ENCODE measurements at regions not wholly inside any gene's neighbourhood (a gene's known extent, or its start where the extent isn't known, plus 50 kb on each side); places are given as distances from the start of the nearest gene placed in this dataset.

- Histone ChIP-seq H3K27me3 (ENCODE audit: insufficient read depth, low read length) (no peaks in the 10 kb centered on the region), H4K8ac (ENCODE audit: low read depth, low read length) (no peak overlapping the region), H2BK120ac (ENCODE audit: insufficient read depth, low read length, poor library complexity) (no peak overlapping the region), H2AK5ac (ENCODE audit: low read length) (no peak overlapping the region), H3K9ac (ENCODE audit: low read length) (no peak overlapping the region), H2AFZ (ENCODE audit: insufficient read depth, low read length, poor library complexity) (no peak overlapping the region), H3K14ac (ENCODE audit: low read length) (no peak overlapping the region), H3K18ac (ENCODE audit: low read length) (no peak overlapping the region), H2BK12ac (ENCODE audit: low read length) (no peak overlapping the region), H2BK5ac (ENCODE audit: low read depth, low read length, poor library complexity) (no peak overlapping the region), H3K27ac (ENCODE audit: low read depth, low read length) (no peak overlapping the region), H3K4me2 (ENCODE audit: low read length) (no peak overlapping the region), H3K4me3 (ENCODE audit: low read depth, low read length) (no peak overlapping the region), H4K12ac (ENCODE audit: low read depth, low read length) (no peak overlapping the region), H3K36me3 (ENCODE audit: control insufficient read depth in 1 of 2, insufficient read depth in 2 of 2, low read length in 2 of 2) (no peaks in the 10 kb centered on the region), H3K79me1 (ENCODE audit: low read length) (no peaks in the 10 kb centered on the region), H4K91ac (ENCODE audit: low read depth, low read length) (no peak overlapping the region), H3K4ac (ENCODE audit: low read depth, low read length) (no peak overlapping the region), H3K4me1 (ENCODE audit: control insufficient read depth in 1 of 2, insufficient read depth in 2 of 2, low read length in 2 of 2) (no peaks in the 10 kb centered on the region), H3K9me3 (ENCODE audit: insufficient read depth, low read depth, low read length) (peaks cover 2% of the 10 kb centered on the region), H3K23ac (ENCODE audit: low read length) (no peak overlapping the region), H3K79me2 (ENCODE audit: control insufficient read depth, insufficient read depth, low read length, poor library complexity) (no peaks in the 10 kb centered on the region)
- no CpG with 5 or more reads among the region's 4 CpGs for WGBS (ENCODE audit: extremely low coverage, insufficient coverage, insufficient read length)
- DNase-seq: no peak
Measured at GRCh38 chr11:44376423-44376822, 66.5 kb upstream of the ALX4 start.

- Histone ChIP-seq H3K23ac (ENCODE audit: low read length) (no peak overlapping the region), H3K4me1 (ENCODE audit: control insufficient read depth in 1 of 2, insufficient read depth in 2 of 2, low read length in 2 of 2) (no peaks in the 10 kb centered on the region), H3K9me3 (ENCODE audit: insufficient read depth, low read depth, low read length) (peaks cover 2% of the 10 kb centered on the region), H3K9ac (ENCODE audit: low read length) (no peak overlapping the region), H3K4ac (ENCODE audit: low read depth, low read length) (no peak overlapping the region), H2BK12ac (ENCODE audit: low read length) (no peak overlapping the region), H4K8ac (ENCODE audit: low read depth, low read length) (no peak overlapping the region), H3K79me1 (ENCODE audit: low read length) (no peaks in the 10 kb centered on the region), H3K14ac (ENCODE audit: low read length) (no peak overlapping the region), H3K36me3 (ENCODE audit: control insufficient read depth in 1 of 2, insufficient read depth in 2 of 2, low read length in 2 of 2) (no peaks in the 10 kb centered on the region), H3K79me2 (ENCODE audit: control insufficient read depth, insufficient read depth, low read length, poor library complexity) (no peaks in the 10 kb centered on the region), H3K4me3 (ENCODE audit: low read depth, low read length) (no peak overlapping the region), H2BK120ac (ENCODE audit: insufficient read depth, low read length, poor library complexity) (no peak overlapping the region), H3K18ac (ENCODE audit: low read length) (no peak overlapping the region), H3K27ac (ENCODE audit: low read depth, low read length) (no peak overlapping the region), H4K12ac (ENCODE audit: low read depth, low read length) (no peak overlapping the region), H3K4me2 (ENCODE audit: low read length) (no peak overlapping the region), H2AFZ (ENCODE audit: insufficient read depth, low read length, poor library complexity) (no peak overlapping the region), H4K91ac (ENCODE audit: low read depth, low read length) (no peak overlapping the region), H2AK5ac (ENCODE audit: low read length) (no peak overlapping the region), H2BK5ac (ENCODE audit: low read depth, low read length, poor library complexity) (no peak overlapping the region), H3K27me3 (ENCODE audit: insufficient read depth, low read length) (no peaks in the 10 kb centered on the region)
- no CpG with 5 or more reads among the region's 2 CpGs for WGBS (ENCODE audit: extremely low coverage, insufficient coverage, insufficient read length)
- DNase-seq: no peak
Measured at GRCh38 chr11:44377121-44377520, 67.2 kb upstream of the ALX4 start.

DNA sequence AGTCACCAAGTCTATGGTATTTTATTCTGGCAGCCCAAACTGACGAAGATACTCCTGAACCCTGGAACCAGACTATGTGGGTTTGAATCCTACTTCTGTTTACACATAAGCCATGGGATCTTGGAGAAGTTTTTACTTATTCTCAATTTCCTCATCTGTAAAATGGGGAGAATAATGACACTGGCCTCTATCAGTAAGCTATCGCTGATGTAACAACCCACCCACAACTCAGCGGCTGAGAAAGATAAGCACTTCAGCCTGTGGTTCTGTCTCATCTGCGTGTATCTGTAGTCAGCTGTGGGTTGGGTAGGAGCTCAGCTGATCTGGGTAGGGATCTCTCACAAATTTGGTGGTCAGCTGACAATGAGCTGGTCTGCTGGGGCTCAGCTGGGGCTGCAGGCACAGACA lies 68.0 kb upstream of the ALX4 start:
- Histone ChIP-seq H3K27ac (ENCODE audit: low read depth, low read length) (no peak overlapping the region), H2AK5ac (ENCODE audit: low read length) (no peak overlapping the region), H2BK5ac (ENCODE audit: low read depth, low read length, poor library complexity) (no peak overlapping the region), H2BK120ac (ENCODE audit: insufficient read depth, low read length, poor library complexity) (no peak overlapping the region), H3K79me2 (ENCODE audit: control insufficient read depth, insufficient read depth, low read length, poor library complexity) (no peaks in the 10 kb centered on the region), H3K14ac (ENCODE audit: low read length) (no peak overlapping the region), H3K23ac (ENCODE audit: low read length) (no peak overlapping the region), H4K12ac (ENCODE audit: low read depth, low read length) (no peak overlapping the region), H3K4me1 (ENCODE audit: control insufficient read depth in 1 of 2, insufficient read depth in 2 of 2, low read length in 2 of 2) (no peaks in the 10 kb centered on the region), H3K36me3 (ENCODE audit: control insufficient read depth in 1 of 2, insufficient read depth in 2 of 2, low read length in 2 of 2) (no peaks in the 10 kb centered on the region), H3K18ac (ENCODE audit: low read length) (no peak overlapping the region), H3K4me2 (ENCODE audit: low read length) (no peak overlapping the region), H3K27me3 (ENCODE audit: insufficient read depth, low read length) (no peaks in the 10 kb centered on the region), H3K4ac (ENCODE audit: low read depth, low read length) (no peak overlapping the region), H2AFZ (ENCODE audit: insufficient read depth, low read length, poor library complexity) (no peak overlapping the region), H3K9me3 (ENCODE audit: insufficient read depth, low read depth, low read length) (peaks cover 2% of the 10 kb centered on the region), H2BK12ac (ENCODE audit: low read length) (no peak overlapping the region), H3K79me1 (ENCODE audit: low read length) (no peaks in the 10 kb centered on the region), H3K9ac (ENCODE audit: low read length) (no peak overlapping the region), H4K91ac (ENCODE audit: low read depth, low read length) (no peak overlapping the region), H3K4me3 (ENCODE audit: low read depth, low read length) (no peak overlapping the region), H4K8ac (ENCODE audit: low read depth, low read length) (no peak overlapping the region)
- no peak for DNase-seq
- WGBS (ENCODE audit: extremely low coverage, insufficient coverage, insufficient read length): no CpG with 5 or more reads among the region's 4 CpGs

GRCh38 chr11:44379141-44380008 lies 69.4 kb upstream of the ALX4 start:
- Histone ChIP-seq H3K79me2 (ENCODE audit: control insufficient read depth, insufficient read depth, low read length, poor library complexity) (no peaks in the 10 kb centered on the region), H3K23ac (ENCODE audit: low read length) (no peak overlapping the region), H3K27me3 (ENCODE audit: insufficient read depth, low read length) (no peaks in the 10 kb centered on the region), H3K18ac (ENCODE audit: low read length) (no peak overlapping the region), H3K4ac (ENCODE audit: low read depth, low read length) (no peak overlapping the region), H3K4me1 (ENCODE audit: control insufficient read depth in 1 of 2, insufficient read depth in 2 of 2, low read length in 2 of 2) (no peaks in the 10 kb centered on the region), H2BK5ac (ENCODE audit: low read depth, low read length, poor library complexity) (no peak overlapping the region), H3K36me3 (ENCODE audit: control insufficient read depth in 1 of 2, insufficient read depth in 2 of 2, low read length in 2 of 2) (no peaks in the 10 kb centered on the region), H2BK12ac (ENCODE audit: low read length) (no peak overlapping the region), H3K14ac (ENCODE audit: low read length) (no peak overlapping the region), H3K27ac (ENCODE audit: low read depth, low read length) (no peak overlapping the region), H3K4me2 (ENCODE audit: low read length) (no peak overlapping the region), H2BK120ac (ENCODE audit: insufficient read depth, low read length, poor library complexity) (no peak overlapping the region), H4K8ac (ENCODE audit: low read depth, low read length) (no peak overlapping the region), H3K4me3 (ENCODE audit: low read depth, low read length) (no peak overlapping the region), H4K12ac (ENCODE audit: low read depth, low read length) (no peak overlapping the region), H3K9ac (ENCODE audit: low read length) (no peak overlapping the region), H4K91ac (ENCODE audit: low read depth, low read length) (no peak overlapping the region), H3K79me1 (ENCODE audit: low read length) (no peaks in the 10 kb centered on the region), H2AK5ac (ENCODE audit: low read length) (no peak overlapping the region), H2AFZ (ENCODE audit: insufficient read depth, low read length, poor library complexity) (no peak overlapping the region), H3K9me3 (ENCODE audit: insufficient read depth, low read depth, low read length) (peaks cover 2% of the 10 kb centered on the region)
- no CpG with 5 or more reads among the region's 11 CpGs for WGBS (ENCODE audit: extremely low coverage, insufficient coverage, insufficient read length)
- no peak for DNase-seq

All from trophoblast cell (in vitro differentiated cells and primary cell).